ENCODE measurements at regions not wholly inside any gene's neighbourhood (a gene's known extent, or its start where the extent isn't known, plus 50 kb on each side); places are given as distances from the start of the nearest gene placed in this dataset.

DNA sequence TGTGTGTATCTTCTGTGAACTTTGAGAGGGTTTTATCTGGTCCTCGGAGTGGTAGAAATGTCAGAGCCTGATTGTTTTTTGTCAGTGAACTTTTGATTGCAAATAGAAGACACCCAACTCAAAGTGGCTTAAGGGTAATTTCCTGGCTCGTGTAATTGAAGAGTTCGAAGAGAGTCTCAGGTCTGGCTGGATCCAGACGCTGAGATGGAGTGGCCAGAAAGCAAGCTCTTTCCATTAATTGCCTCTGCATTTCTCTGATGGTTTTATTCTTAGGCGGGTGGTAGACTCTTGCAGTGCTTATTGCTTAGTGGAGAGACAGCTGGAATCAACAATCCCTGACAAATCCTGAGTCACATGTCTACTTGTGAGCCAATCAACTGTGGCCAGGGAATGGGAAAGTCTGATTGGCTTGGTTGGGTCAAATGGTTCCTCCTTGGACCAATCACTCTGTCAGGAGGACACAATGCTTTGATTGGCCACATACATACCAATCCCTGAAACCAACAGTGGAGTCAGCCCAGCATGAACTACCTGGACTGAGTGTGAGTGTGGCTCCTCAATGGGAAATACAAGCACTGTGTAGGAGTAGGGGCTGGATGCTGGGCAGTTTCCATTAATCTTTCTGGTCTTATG, 330.5 kb downstream of the AACS start:
- H3K9me3 Mint-ChIP-seq = no peaks in the 10 kb centered on the region
- TF ChIP-seq, protein P1, sequence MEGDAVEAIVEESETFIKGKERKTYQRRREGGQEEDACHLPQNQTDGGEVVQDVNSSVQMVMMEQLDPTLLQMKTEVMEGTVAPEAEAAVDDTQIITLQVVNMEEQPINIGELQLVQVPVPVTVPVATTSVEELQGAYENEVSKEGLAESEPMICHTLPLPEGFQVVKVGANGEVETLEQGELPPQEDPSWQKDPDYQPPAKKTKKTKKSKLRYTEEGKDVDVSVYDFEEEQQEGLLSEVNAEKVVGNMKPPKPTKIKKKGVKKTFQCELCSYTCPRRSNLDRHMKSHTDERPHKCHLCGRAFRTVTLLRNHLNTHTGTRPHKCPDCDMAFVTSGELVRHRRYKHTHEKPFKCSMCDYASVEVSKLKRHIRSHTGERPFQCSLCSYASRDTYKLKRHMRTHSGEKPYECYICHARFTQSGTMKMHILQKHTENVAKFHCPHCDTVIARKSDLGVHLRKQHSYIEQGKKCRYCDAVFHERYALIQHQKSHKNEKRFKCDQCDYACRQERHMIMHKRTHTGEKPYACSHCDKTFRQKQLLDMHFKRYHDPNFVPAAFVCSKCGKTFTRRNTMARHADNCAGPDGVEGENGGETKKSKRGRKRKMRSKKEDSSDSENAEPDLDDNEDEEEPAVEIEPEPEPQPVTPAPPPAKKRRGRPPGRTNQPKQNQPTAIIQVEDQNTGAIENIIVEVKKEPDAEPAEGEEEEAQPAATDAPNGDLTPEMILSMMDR (IDR thresholded peaks at IDR 0.05) = no peak
- peaks cover 4% of the 10 kb centered on the region for H3K27me3 Mint-ChIP-seq
- no peak overlapping the region for H3K27ac Mint-ChIP-seq
- POLR2A ChIA-PET = no interaction called here
- intact Hi-C loops (cut with micrococcal nuclease) = no loop called here
- CTCF ChIA-PET = no interaction called here
- no peak for ATAC-seq
- H3K4me3 Mint-ChIP-seq = no peak overlapping the region
- H3K36me3 Mint-ChIP-seq (ENCODE audit: low read depth) = no peaks in the 10 kb centered on the region
- no peak for DNase-seq
- no peaks in the 10 kb centered on the region for H3K4me1 Mint-ChIP-seq (ENCODE audit: low read depth)

DNA sequence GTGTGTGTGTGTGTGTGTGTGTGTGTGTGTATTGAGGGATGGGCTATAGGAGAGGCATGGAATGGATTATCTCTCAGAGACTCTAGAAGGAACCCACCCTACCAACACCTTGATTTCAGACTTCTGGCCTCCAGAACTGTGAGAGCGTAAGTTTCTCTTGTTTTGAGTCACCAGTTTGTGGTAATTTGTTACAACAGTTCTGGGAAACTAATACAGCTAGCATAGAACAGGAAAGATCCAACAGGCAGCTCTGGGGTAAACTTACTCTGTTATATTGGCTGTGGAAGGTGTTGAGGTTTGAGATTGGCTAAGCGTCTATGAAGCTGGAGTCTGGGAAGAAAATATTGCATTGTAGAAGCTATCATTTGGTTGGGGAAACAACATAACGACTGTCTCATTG, 334.3 kb downstream of the AACS start:
- ChIA-PET CTCF (interaction anchor here (0.9 to 1.6 kb wide), 3 partner anchors 9 to 216 kb away, joined by 3 to 5 read pairs (median 4); no protein-coding TSS in a partner anchor), POLR2A (no interaction called here)
- H3K36me3 Mint-ChIP-seq (ENCODE audit: low read depth) = no peaks in the 10 kb centered on the region
- ATAC-seq (no peak), DNase-seq (no peak)
- TF ChIP-seq, protein P1 (IDR thresholded peaks at IDR 0.05) = no peak
- H3K27ac Mint-ChIP-seq = no peak overlapping the region
- H3K4me1 Mint-ChIP-seq (ENCODE audit: low read depth) = no peaks in the 10 kb centered on the region
- peaks cover 6% of the 10 kb centered on the region for H3K27me3 Mint-ChIP-seq
- H3K9me3 Mint-ChIP-seq = no peaks in the 10 kb centered on the region
- intact Hi-C loops (cut with micrococcal nuclease) = no loop called here
- no peak overlapping the region for H3K4me3 Mint-ChIP-seq

DNA sequence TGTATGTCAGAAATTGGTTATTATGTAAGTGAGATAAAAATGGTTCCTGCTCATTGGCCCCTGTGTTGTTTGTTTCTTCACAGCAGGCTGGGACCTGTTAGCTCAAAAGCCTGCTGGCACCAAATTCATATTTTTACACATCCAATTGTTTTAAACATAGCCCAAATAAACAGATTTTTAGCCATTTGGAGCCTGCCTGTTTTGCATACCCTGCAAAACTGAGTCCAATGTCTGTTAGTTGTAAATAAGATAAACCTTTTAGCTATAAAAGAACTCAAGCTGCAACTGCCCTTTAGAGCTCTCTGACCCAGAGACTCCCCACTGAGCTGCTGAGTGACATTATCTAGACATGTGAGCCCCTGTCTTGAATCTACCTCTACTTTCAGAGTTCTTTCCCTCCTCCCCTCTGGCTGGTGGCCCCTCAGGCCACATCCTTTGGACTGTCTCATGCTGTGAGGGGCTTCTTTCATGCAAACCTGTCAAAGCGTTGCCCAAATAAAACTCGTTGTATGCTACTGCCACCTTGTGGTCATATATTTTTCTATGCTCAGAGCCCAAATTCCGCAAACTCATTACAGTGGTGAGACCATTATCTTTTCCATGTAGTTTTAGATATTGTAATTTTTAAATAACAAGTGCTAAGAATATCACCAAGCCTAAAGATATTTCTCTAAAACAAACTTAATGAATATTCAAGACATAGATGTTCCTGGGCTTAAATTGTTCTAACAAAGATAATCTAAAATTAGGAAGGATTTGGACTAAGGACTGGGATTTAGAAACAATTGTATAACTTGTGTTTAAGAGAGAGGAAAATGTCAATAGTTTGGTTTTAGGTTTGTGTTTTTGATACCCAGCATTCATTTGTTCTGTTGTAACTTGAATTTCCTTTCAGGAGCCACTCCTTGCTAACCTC, 337.9 kb downstream of the AACS start:
- DNase-seq (peak; percentile 6), ATAC-seq (no peak)
- Mint-ChIP-seq H3K4me3 (no peak overlapping the region), H3K27ac (no peak overlapping the region), H3K9me3 (no peaks in the 10 kb centered on the region), H3K27me3 (peaks cover 9% of the 10 kb centered on the region), H3K4me1 (ENCODE audit: low read depth) (no peaks in the 10 kb centered on the region), H3K36me3 (ENCODE audit: low read depth) (no peaks in the 10 kb centered on the region)
- TF ChIP-seq, protein P1 (IDR thresholded peaks at IDR 0.05) = peak; percentile 71
- intact Hi-C loops (cut with micrococcal nuclease) = loop anchor here (2.0 to 5.0 kb wide), 2 partner anchors 71 to 220 kb away; no protein-coding TSS in a partner anchor
- CTCF ChIA-PET = interaction anchor here (0.6 to 2.3 kb wide), 12 partner anchors 10 to 223 kb away, joined by 3 to 26 read pairs (median 6); no protein-coding TSS in a partner anchor
- POLR2A ChIA-PET = no interaction called here

DNA sequence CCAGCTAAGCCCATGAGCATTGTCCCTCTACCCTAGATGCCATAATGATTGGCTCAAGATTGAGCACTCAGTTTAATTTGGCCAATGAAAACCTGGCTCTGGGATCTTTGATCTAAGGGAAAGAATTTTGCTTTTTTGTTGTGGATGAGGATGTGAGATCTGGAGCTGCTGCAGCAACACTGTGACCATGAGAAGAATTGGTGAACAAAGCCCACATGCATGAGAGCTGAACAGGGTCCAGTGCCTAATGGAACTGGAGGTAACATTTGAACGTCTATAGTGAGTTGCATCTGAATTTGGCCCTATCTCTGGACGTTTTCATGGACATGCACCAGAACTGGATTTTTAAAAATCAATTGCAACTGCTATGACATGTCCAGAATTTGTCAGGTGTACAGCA, 338.6 kb downstream of the AACS start:
- ChIA-PET POLR2A (no interaction called here), CTCF (interaction anchor here (1.5 to 1.6 kb wide), 3 partner anchors 72 to 221 kb away, joined by 6 to 10 read pairs (median 10); no protein-coding TSS in a partner anchor)
- no peak for ATAC-seq
- TF ChIP-seq, protein P1 (IDR thresholded peaks at IDR 0.05) = no peak
- Mint-ChIP-seq H3K4me3 (no peak overlapping the region), H3K9me3 (no peaks in the 10 kb centered on the region), H3K27ac (no peak overlapping the region), H3K4me1 (ENCODE audit: low read depth) (no peaks in the 10 kb centered on the region), H3K36me3 (ENCODE audit: low read depth) (no peaks in the 10 kb centered on the region), H3K27me3 (peaks cover 9% of the 10 kb centered on the region)
- intact Hi-C loops (cut with micrococcal nuclease) = loop anchor here (2.0 to 5.0 kb wide), 2 partner anchors 72 to 221 kb away; no protein-coding TSS in a partner anchor
- no peak for DNase-seq

DNA sequence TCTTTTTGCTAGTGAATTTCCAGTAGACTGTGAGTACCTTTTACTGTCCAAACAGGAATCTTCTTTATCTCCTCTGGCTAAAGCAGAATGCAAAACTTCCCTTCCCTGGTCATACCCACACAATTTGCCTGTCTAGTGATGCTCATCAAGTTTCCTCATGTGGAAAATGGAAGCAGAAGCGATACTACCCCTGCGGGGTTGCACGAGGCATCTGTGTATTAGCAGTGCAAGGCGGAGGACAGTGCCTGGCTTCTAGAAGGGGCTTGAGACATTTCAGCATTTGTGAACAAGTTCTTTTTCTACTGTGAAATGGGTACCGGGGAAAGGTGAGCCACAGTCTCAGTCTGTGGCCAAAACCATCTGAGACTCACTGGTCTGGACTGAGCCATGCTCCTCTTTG, 340.9 kb downstream of the AACS start:
- Mint-ChIP-seq H3K27me3 (peaks cover 8% of the 10 kb centered on the region), H3K27ac (no peak overlapping the region), H3K4me1 (ENCODE audit: low read depth) (no peaks in the 10 kb centered on the region), H3K4me3 (no peak overlapping the region), H3K36me3 (ENCODE audit: low read depth) (no peaks in the 10 kb centered on the region), H3K9me3 (no peaks in the 10 kb centered on the region)
- ATAC-seq (no peak), DNase-seq (no peak)
- intact Hi-C loops (cut with micrococcal nuclease) = no loop called here
- ChIA-PET POLR2A (no interaction called here), CTCF (no interaction called here)
- TF ChIP-seq, protein P1 (IDR thresholded peaks at IDR 0.05) = no peak
